ENCODE measurements at regions not wholly inside any gene's neighbourhood (a gene's known extent, or its start where the extent isn't known, plus 50 kb on each side); places are given as distances from the start of the nearest gene placed in this dataset.

DNA sequence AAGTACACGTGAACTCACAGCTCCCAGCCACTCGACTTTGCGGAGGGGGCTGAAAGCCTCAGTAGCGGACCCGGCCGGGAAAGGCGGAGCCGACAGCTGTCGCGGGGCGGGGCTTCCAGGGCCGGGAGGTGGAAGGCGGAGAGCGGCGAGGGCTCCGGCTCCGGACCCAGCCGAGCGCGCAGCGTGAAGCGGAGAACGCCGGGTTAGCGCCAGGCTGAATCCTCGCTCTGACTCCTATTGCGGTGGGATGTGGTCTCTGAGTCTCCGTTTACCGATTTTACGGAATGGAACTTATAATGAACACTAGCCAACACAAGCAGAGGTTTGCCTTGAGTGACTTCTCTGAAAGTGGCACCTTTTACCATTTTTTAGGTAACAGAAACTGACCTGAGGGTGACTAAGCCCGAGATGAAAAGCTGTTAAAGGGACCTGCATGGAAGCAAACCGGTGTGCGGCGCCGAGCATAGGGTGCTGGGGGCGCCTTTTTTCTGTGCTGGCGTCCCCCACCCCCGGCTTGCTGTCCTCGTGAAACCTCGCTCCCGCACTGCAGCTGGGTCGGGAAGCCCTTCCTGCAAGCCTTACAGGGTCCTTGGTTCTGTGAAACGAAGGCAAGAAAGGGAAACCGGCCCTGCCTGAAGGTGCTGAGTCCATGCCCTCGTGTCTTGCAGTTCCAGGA lies 72.9 kb downstream of the EN1 start:
- TF ChIP-seq POLR2AphosphoS5 (IDR thresholded peaks at IDR 0.05) = no peak
- TF ChIP-seq, protein P1, sequence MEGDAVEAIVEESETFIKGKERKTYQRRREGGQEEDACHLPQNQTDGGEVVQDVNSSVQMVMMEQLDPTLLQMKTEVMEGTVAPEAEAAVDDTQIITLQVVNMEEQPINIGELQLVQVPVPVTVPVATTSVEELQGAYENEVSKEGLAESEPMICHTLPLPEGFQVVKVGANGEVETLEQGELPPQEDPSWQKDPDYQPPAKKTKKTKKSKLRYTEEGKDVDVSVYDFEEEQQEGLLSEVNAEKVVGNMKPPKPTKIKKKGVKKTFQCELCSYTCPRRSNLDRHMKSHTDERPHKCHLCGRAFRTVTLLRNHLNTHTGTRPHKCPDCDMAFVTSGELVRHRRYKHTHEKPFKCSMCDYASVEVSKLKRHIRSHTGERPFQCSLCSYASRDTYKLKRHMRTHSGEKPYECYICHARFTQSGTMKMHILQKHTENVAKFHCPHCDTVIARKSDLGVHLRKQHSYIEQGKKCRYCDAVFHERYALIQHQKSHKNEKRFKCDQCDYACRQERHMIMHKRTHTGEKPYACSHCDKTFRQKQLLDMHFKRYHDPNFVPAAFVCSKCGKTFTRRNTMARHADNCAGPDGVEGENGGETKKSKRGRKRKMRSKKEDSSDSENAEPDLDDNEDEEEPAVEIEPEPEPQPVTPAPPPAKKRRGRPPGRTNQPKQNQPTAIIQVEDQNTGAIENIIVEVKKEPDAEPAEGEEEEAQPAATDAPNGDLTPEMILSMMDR (IDR thresholded peaks at IDR 0.05; ENCODE audit: poor library complexity, severe bottlenecking) = peak; percentile 6
- Histone ChIP-seq H2AFZ (ENCODE audit: low read depth, low read length) (peak overlapping the region; percentile 42), H3K9ac (ENCODE audit: low read length) (peak overlapping the region; percentile 31), H4K20me1 (ENCODE audit: insufficient read depth) (no peaks in the 10 kb centered on the region), H3F3A (ENCODE audit: insufficient read depth, low read length, poor library complexity, severe bottlenecking) (no peaks in the 10 kb centered on the region), H3K36me3 (ENCODE audit: insufficient read depth, low read length) (no peaks in the 10 kb centered on the region), H3K79me2 (replicated peaks; ENCODE audit: insufficient read depth, low read length) (no peaks in the 10 kb centered on the region), H3K9me3 (ENCODE audit: low read length) (no peaks in the 10 kb centered on the region), H3K4me3 (ENCODE audit: low read length) (peak overlapping the region; percentile 68), H3K27ac (ENCODE audit: low read length) (no peak overlapping the region), H3K9me2 (ENCODE audit: insufficient read depth, low read length) (no peaks in the 10 kb centered on the region), H3K4me2 (ENCODE audit: low read length) (peak overlapping the region; percentile 75), H3K27me3 (ENCODE audit: insufficient read depth, low read depth, low read length) (peaks cover 54% of the 10 kb centered on the region)

DNA sequence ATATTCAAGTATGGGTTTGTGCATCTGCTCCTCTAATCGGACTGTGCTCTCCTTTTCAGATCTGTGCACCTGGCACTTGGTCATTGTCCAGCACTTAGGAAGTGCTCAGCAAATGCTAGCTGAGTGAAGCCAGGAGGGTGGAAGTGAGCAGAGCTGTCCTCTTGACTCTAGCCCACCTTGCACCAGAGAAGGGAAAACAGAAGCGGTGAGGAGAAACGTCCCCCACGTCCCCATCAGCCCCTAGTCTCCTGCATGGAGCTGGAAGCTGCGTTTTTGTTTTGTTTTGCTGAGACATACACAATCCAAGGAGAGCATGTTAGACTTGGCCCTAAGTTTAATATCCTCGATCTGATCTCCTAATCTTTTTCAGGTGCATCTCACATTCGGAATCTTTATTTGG lies 73.6 kb downstream of the EN1 start:
- Histone ChIP-seq H3K4me2 (ENCODE audit: low read length) (no peak overlapping the region), H3K27me3 (ENCODE audit: insufficient read depth, low read depth, low read length) (peaks cover 54% of the 10 kb centered on the region), H3K4me3 (ENCODE audit: low read length) (peak overlapping the region; percentile 68), H3K9me3 (ENCODE audit: low read length) (no peaks in the 10 kb centered on the region), H3K9ac (ENCODE audit: low read length) (no peak overlapping the region), H3F3A (ENCODE audit: insufficient read depth, low read length, poor library complexity, severe bottlenecking) (no peaks in the 10 kb centered on the region), H2AFZ (ENCODE audit: low read depth, low read length) (no peak overlapping the region), H3K36me3 (ENCODE audit: insufficient read depth, low read length) (no peaks in the 10 kb centered on the region), H3K9me2 (ENCODE audit: insufficient read depth, low read length) (no peaks in the 10 kb centered on the region), H3K27ac (ENCODE audit: low read length) (no peak overlapping the region), H3K79me2 (replicated peaks; ENCODE audit: insufficient read depth, low read length) (no peaks in the 10 kb centered on the region), H4K20me1 (ENCODE audit: insufficient read depth) (no peaks in the 10 kb centered on the region)
- TF ChIP-seq TAF1 (IDR thresholded peaks at IDR 0.05; ENCODE audit: low read depth) = no peak
- TF ChIP-seq POLR2AphosphoS5 (IDR thresholded peaks at IDR 0.05) = no peak
- TF ChIP-seq, protein P2, sequence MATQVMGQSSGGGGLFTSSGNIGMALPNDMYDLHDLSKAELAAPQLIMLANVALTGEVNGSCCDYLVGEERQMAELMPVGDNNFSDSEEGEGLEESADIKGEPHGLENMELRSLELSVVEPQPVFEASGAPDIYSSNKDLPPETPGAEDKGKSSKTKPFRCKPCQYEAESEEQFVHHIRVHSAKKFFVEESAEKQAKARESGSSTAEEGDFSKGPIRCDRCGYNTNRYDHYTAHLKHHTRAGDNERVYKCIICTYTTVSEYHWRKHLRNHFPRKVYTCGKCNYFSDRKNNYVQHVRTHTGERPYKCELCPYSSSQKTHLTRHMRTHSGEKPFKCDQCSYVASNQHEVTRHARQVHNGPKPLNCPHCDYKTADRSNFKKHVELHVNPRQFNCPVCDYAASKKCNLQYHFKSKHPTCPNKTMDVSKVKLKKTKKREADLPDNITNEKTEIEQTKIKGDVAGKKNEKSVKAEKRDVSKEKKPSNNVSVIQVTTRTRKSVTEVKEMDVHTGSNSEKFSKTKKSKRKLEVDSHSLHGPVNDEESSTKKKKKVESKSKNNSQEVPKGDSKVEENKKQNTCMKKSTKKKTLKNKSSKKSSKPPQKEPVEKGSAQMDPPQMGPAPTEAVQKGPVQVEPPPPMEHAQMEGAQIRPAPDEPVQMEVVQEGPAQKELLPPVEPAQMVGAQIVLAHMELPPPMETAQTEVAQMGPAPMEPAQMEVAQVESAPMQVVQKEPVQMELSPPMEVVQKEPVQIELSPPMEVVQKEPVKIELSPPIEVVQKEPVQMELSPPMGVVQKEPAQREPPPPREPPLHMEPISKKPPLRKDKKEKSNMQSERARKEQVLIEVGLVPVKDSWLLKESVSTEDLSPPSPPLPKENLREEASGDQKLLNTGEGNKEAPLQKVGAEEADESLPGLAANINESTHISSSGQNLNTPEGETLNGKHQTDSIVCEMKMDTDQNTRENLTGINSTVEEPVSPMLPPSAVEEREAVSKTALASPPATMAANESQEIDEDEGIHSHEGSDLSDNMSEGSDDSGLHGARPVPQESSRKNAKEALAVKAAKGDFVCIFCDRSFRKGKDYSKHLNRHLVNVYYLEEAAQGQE (IDR thresholded peaks at IDR 0.05; ENCODE audit: borderline replicate concordance) = no peak
- TF ChIP-seq, protein P1 (IDR thresholded peaks at IDR 0.05; ENCODE audit: poor library complexity, severe bottlenecking) = no peak
- no peak for TF ChIP-seq EZH2 (IDR thresholded peaks at IDR 0.05; ENCODE audit: borderline replicate concordance, insufficient read depth, low read length, poor library complexity, severe bottlenecking)
- TF ChIP-seq EP300 (conservative IDR thresholded peaks at IDR 0.05; ENCODE audit: poor library complexity, severe bottlenecking) = no peak
- TF ChIP-seq SMC3 (conservative IDR thresholded peaks at IDR 0.05; ENCODE audit: poor library complexity) = no peak
- TF ChIP-seq MXI1 (conservative IDR thresholded peaks at IDR 0.05; ENCODE audit: poor library complexity, severe bottlenecking) = no peak
- TF ChIP-seq RAD21 (conservative IDR thresholded peaks at IDR 0.05) = no peak
